HCT116 (cell line): ENCODE measurements at regions not wholly inside any gene's neighbourhood (a gene's known extent, or its start where the extent isn't known, plus 50 kb on each side); places are given as distances from the start of the nearest gene placed in this dataset.

Experiments used
- EZH2 ChIP-seq: fragments of 200-600 bp; sonication (generic); IDR thresholded peaks from 2 replicates; pipeline ENCODE4 v1.6.1; 2017; ENCODE audit warnings: antibody characterized with exemption, mixed run types
- EZH2phosphoT487 ChIP-seq: fragments of 200-600 bp; IDR thresholded peaks from 2 replicates; pipeline ENCODE4 v1.6.1; 2018; ENCODE audit warnings: antibody characterized with exemption, borderline replicate concordance
- POLR2A ChIP-seq: IDR thresholded peaks from 2 replicates; pipeline ENCODE4 v1.7.0; 2011; ENCODE audit warnings: borderline replicate concordance; ENCODE audit not compliant: insufficient read depth, insufficient read length; ENCODE audit errors: extremely low read depth
- POLR2AphosphoS5 ChIP-seq: IDR thresholded peaks from 2 replicates; pipeline ENCODE4 v1.6.1; 2011; ENCODE audit warnings: mild to moderate bottlenecking, low read depth, low read length, moderate library complexity
- RAD21 ChIP-seq: IDR thresholded peaks from 2 replicates; pipeline ENCODE4 v1.6.1; 2012; ENCODE audit warnings: low read depth, mild to moderate bottlenecking
- SIN3A ChIP-seq: IDR thresholded peaks from 2 replicates; pipeline ENCODE4 v1.6.1; 2012; ENCODE audit warnings: low read depth
- SRF ChIP-seq: IDR thresholded peaks from 2 replicates; pipeline ENCODE4 v1.6.1; 2012; ENCODE audit warnings: low read depth
- TCF7L2 ChIP-seq: IDR thresholded peaks from 2 replicates; pipeline ENCODE4 v1.7.0; 2011; ENCODE audit warnings: borderline replicate concordance, inconsistent platforms; ENCODE audit not compliant: insufficient read depth, insufficient read length; ENCODE audit errors: extremely low read depth
- YY1 ChIP-seq: IDR thresholded peaks from 2 replicates; pipeline ENCODE4 v1.6.1; 2011; ENCODE audit warnings: low read length, low read depth, moderate library complexity, mild to moderate bottlenecking; ENCODE audit not compliant: insufficient replicate concordance; ENCODE audit errors: extremely low read depth
- ZFX ChIP-seq: fragments of 450-650 bp; IDR thresholded peaks from 2 replicates; pipeline ENCODE4 v1.6.1; 2017
- TF ChIP-seq, protein P1 (sequence below), 3 experiments: fragments of 200-600 bp in 1 of 3; sonication (generic) in 1 of 3; IDR thresholded peaks in 2 of 3; conservative IDR thresholded peaks in 1 of 3; 2 replicates each; pipeline ENCODE4 v1.5.1; 2012 to 2017; ENCODE audit warnings: low read depth in 2 of 3, low read length in 2 of 3, antibody characterized with exemption in 1 of 3, borderline replicate concordance in 1 of 3, control low read depth in 1 of 3, mild to moderate bottlenecking in 1 of 3, mixed read lengths in 1 of 3, mixed run types in 1 of 3, moderate library complexity in 1 of 3; ENCODE audit not compliant: insufficient read depth in 1 of 3
- TF ChIP-seq, protein P2 (sequence below): IDR thresholded peaks from 2 replicates; pipeline ENCODE4 v1.6.1; 2012; ENCODE audit warnings: low read depth
- TF ChIP-seq, protein P3 (sequence below): IDR thresholded peaks from 2 replicates; pipeline ENCODE4 v1.6.1; 2012

DNA sequence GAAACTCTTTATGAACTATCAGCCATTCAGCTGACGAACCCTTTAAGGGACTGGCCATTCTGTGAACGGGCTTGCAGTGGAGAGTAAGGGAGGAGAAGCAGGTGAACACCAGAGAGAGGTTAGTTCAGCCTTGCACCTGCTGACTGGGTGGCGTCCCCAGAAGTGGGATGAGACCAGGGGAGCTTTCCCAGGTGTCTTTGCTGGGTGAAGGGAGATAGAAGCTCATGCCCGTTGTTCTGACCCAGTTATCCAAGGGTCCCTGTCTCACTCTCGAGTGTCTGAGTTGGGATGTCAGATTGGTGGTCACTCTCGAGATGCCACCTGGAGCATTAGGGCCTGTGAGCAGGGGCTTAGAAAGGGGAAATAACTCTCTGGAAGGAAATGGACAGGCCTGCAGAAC lies 68.7 kb downstream of the MSX2 start:
- TF ChIP-seq SRF (no peak), EZH2phosphoT487 (no peak), ZFX (no peak), POLR2AphosphoS5 (no peak), EZH2 (no peak), YY1 (no peak), RAD21 (no peak), POLR2A (no peak), SIN3A (no peak), TCF7L2 (no peak)
- TF ChIP-seq, protein P1, sequence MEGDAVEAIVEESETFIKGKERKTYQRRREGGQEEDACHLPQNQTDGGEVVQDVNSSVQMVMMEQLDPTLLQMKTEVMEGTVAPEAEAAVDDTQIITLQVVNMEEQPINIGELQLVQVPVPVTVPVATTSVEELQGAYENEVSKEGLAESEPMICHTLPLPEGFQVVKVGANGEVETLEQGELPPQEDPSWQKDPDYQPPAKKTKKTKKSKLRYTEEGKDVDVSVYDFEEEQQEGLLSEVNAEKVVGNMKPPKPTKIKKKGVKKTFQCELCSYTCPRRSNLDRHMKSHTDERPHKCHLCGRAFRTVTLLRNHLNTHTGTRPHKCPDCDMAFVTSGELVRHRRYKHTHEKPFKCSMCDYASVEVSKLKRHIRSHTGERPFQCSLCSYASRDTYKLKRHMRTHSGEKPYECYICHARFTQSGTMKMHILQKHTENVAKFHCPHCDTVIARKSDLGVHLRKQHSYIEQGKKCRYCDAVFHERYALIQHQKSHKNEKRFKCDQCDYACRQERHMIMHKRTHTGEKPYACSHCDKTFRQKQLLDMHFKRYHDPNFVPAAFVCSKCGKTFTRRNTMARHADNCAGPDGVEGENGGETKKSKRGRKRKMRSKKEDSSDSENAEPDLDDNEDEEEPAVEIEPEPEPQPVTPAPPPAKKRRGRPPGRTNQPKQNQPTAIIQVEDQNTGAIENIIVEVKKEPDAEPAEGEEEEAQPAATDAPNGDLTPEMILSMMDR (IDR thresholded peaks at IDR 0.05 in 2 of 3, conservative IDR thresholded peaks at IDR 0.05 in 1 of 3; ENCODE audit: borderline replicate concordance in 1 of 3, insufficient read depth in 1 of 3, low read depth in 2 of 3, low read length in 2 of 3), result no peak
- TF ChIP-seq, protein P2, sequence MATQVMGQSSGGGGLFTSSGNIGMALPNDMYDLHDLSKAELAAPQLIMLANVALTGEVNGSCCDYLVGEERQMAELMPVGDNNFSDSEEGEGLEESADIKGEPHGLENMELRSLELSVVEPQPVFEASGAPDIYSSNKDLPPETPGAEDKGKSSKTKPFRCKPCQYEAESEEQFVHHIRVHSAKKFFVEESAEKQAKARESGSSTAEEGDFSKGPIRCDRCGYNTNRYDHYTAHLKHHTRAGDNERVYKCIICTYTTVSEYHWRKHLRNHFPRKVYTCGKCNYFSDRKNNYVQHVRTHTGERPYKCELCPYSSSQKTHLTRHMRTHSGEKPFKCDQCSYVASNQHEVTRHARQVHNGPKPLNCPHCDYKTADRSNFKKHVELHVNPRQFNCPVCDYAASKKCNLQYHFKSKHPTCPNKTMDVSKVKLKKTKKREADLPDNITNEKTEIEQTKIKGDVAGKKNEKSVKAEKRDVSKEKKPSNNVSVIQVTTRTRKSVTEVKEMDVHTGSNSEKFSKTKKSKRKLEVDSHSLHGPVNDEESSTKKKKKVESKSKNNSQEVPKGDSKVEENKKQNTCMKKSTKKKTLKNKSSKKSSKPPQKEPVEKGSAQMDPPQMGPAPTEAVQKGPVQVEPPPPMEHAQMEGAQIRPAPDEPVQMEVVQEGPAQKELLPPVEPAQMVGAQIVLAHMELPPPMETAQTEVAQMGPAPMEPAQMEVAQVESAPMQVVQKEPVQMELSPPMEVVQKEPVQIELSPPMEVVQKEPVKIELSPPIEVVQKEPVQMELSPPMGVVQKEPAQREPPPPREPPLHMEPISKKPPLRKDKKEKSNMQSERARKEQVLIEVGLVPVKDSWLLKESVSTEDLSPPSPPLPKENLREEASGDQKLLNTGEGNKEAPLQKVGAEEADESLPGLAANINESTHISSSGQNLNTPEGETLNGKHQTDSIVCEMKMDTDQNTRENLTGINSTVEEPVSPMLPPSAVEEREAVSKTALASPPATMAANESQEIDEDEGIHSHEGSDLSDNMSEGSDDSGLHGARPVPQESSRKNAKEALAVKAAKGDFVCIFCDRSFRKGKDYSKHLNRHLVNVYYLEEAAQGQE, result no peak
- TF ChIP-seq, protein P3, sequence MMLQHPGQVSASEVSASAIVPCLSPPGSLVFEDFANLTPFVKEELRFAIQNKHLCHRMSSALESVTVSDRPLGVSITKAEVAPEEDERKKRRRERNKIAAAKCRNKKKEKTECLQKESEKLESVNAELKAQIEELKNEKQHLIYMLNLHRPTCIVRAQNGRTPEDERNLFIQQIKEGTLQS, result no peak
